GM18508 (cell line): ENCODE measurements at regions not wholly inside any gene's neighbourhood (a gene's known extent, or its start where the extent isn't known, plus 50 kb on each side); places are given as distances from the start of the nearest gene placed in this dataset.
"Not testable (repeated sequence)": the region's sequence is repeated elsewhere in the genome, so short reads cannot be mapped to it uniquely, and the experiment has no call there.

Source experiments
- ATAC-seq: cut with Tn5 transposase; IDR thresholded peaks from one replicate; pipeline ENCODE4 v1.9.1; 2021; ENCODE audit warnings: moderate number of reproducible peaks; ENCODE audit not compliant: insufficient read depth, unreplicated experiment

DNA sequence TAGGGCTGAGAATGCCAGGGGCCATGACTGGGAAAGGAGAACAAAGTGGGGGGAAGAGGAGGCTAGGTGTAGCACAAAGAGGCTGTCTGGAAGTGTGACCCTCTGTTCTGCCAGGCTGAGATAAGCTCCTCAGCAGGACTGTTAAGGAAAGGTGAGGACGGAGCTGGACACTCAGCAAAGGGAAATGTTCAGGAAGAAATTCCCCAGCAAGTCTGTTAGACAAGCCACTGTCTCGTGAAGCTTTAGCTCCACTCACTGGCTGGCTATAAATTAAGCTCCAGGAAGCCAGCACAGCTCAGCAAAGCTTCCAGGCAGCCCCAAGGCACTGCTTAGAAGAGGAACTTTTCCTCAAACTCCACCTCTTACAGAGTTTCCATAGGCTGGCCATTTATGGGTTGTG is 181.2 kb upstream of the API5 start:
- ATAC-seq: no peak

DNA sequence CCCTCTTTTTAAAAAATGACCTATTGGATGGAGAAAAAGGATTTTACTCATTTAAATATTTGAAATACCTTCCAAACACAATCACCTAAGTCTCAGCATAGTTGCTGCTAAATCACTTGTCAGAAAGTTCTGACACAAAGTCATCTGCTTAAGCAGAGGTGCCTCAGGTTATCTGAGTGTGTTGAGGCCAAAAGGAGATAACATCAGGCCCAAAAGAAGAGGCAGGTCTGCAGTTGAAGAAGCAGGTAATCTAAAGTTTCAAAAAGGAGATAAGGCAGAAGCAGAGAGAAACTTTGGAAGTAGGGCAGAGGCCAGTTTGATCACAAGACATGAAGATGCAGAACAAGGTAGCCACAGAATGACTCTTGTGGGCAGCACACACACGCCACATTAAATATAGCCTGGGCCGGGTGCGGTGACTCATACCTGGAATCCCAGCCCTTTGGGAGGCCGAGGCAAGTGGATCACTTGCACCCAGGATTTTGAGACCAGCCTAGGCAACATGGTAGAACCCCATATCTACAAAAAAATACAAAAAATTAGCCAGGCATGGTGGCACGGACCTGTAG is 175.7 kb upstream of the API5 start:
- peak; percentile 75 for ATAC-seq

DNA sequence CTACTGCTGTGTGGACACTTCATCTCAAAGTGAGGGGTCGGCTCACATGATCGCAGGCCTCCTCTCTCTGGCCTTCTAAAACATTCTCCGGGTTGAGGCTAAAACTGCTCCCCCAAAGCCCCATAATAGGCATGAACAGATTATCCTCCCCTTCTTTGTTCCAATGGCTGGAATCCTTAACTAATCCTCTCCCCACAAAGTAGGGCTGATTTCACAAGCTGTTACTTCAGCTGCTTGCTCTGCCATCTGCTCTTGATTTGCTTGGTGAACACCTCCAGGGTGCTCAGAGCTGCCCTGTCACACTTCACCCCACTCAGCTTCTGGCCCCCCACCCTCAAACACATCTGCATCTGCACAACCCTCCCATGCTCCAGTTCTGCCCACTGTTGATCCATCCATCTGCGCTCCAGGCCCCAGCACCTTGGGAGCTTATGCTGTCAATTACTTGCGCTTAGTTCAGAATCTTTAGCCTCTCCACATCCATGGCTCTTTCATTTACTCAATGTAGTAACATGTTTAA is 173.1 kb upstream of the API5 start:
- no peak for ATAC-seq

DNA sequence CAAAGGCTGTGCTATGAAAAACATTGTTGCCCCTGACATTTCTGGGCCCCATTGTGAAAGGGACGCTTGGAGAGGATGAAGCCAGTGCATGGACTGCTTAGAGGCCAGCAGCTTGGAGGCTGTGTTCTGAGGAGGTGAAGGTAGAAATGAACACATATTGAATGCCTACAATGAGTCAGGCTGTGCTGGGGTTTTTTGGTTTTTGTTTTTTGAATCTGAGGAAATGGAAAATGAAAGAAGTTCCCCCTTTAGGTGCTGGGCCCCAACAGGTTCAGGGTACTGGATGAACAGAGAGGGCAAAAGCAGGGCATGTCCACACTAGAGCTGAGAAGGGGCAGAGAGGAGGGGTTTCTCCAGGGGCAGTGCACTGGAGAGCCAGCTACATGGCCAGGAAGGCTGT is 166.1 kb upstream of the API5 start:
- ATAC-seq: peak; percentile 94

DNA sequence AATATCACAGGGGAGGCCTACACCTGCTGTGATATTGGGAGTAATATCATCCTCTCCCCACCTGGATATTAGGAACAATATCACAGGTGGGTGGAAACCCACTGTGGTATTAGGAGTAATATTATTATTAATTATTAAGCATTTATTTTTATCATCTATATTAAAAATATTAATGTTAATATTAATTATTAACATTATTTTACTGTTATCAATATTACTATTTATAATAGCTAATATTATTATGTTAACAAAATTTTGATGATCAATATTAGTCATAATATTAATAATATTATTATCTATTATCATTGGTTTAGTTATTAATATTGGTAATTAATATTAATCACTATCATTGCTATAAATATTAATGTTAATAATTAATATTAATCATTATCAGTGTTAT is 161.1 kb upstream of the API5 start:
- ATAC-seq: no peak

DNA sequence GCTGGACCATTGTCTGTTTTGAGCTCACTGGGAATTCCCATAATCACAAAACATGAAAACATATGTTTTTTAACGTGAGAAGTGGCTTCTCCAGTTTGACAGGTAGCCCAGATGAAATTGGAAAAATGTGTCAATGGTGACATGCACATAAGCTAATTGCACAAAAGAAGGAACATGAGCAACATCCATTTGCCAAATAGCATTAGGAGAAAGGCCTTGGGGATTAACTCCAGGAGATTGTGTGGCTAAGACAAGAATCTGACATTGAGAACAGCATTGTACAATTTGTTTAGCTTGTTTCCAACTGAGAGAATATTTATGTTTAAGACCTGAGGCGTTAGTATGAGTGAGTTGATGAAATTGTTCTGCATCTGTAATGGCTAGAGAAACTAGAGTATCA is 147.0 kb upstream of the API5 start:
- ATAC-seq: no peak

DNA sequence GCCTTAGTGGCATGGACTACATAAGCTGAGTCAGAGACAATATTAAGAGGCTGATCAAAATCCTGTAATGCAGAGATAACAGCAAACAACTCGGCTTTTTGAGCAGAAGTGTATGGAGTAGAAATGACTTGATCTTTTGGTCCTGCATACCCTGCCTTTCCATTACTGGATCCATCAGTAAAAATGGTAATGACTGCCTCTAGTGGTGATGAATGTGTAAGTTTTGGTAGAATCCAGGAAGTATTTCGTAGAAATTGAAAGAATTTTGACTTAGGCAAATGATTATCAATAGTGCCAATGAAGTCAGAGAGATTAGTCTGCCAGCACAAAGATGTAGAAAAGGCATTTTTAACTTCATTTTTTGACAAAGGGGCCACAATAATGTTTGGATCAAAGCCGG is 146.4 kb upstream of the API5 start:
- ATAC-seq: not testable (repeated sequence)

DNA sequence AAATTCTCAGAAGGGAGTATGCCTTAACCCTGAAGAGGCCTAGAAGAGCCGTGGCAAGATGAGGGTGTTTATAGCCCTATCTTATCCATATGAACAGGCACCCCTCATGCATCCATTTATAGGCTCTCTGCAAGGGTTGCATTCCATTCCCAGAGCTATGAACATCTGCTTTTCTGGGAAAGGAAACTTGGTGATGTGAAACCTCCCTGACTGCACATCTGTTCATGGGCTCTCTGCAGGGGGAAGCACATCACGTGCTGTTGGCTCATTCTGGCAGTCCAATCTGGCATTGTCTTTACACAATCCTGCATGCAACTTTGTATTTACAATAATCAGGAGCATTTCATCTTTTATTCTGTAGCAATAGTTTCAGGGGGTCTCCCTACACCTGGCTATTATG is 143.6 kb upstream of the API5 start:
- not testable (repeated sequence) for ATAC-seq

DNA sequence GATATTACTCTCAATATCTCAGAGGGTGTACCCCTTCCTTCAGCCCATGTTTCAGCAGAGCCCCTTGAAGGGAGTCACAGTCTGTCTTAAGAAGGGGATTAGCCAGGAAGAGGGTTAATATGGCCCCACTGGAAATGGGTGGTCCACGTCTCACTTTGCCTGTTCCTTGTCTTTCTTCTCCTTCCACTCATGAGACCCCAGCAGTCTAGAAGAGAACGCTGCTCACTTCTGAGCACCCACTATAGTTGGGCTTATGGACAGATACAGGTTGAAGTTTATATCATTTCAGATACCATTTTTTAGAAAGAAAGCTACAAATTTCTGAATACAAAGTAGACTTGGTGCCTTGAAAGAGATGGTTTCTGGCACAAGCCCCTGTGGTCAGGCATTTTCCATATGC is 139.3 kb upstream of the API5 start:
- no peak for ATAC-seq

DNA sequence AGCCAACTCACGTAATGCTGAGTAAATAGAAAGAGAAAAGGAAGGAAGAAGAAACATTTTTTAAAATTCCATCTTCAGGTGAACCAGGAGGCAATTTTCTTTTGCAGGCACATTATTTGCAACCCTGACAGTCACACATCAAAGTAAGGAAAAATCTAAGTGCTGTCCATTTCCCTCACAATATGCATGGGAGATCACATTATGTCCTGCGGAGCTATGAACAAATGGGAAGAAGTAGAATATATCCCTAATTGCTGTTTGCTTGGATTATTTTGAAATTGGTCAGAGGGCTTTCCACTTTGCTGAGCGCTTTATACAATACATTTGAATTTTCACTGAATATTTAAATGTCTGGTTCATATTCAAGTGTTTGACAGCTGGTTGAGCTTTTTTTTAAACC is 133.8 kb upstream of the API5 start:
- no peak for ATAC-seq

DNA sequence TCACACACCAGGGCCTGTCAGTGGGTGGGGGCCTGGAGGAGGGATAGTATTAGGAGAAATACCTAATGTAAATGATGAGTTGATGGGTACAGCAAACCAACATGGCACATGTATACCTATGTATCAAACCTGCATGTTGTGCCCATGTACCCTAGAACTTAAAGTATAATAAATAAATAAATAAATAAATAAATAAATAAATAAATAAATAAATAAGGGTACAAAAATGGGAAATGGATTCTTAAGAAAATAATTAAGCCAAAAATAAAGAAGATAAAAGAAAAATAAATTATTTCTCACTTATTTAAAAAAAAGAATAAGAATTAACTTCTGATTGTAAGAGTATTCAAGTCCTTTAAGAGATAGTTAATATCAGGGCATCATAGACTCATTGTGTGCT is 117.3 kb upstream of the API5 start:
- not testable (repeated sequence) for ATAC-seq

DNA sequence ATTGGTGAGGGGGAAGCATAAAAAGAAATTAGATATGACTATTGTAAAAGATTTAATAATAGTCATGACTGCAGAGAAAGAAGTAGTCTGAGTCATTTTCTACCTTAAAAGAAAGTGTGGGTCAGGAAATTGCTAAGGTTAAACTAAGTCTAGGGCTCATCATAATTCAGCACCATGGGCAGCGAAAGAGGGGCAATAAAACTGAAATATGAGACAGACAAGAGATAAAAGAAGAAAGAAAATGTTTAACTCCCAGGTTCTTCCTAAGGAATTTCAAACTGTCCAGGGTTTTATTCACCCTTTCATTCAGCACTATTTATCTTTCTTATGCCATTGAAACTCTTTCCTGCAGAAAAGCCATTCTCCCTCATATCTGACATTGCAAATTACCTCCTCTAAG is 114.4 kb upstream of the API5 start:
- no peak for ATAC-seq

DNA sequence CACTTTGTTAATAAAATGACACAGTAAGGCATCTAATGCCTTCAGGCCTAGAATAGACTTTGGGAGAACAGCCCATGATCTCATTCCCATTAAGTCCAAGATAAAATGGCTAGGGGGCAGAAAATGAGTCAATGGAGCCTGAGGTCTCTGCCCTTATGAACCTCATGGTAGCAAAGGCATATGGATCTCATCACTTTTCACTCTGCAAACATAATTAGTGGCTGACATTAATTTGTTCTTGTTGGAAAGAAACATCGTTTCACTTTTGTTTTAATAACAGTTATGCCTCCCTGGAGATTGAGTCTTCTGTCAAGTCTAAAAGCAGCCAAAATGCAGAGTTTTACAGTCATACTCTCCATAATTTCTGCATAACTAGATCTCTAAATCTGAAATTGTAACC is 111.8 kb upstream of the API5 start:
- ATAC-seq: no peak

DNA sequence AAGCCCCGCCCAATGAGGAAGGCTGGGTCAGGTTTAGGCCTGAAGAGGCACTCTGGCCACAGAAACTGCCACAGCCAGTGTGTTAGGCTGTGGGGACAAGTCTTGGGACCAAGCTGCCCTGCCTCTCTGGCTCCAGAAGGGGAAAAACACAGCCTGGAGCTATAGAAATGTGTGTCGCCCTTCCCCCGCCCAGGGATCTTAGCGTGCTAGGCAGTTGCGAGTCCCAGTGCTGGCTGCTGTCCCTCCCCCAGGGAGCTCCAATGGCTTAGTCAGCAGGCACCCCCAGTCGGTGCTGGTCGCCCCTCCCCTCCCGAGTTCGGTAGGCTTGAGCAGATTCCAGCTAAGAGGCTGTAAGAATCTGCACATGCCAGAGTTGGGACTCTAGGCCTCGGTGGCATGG is 99.5 kb upstream of the API5 start:
- no peak for ATAC-seq

DNA sequence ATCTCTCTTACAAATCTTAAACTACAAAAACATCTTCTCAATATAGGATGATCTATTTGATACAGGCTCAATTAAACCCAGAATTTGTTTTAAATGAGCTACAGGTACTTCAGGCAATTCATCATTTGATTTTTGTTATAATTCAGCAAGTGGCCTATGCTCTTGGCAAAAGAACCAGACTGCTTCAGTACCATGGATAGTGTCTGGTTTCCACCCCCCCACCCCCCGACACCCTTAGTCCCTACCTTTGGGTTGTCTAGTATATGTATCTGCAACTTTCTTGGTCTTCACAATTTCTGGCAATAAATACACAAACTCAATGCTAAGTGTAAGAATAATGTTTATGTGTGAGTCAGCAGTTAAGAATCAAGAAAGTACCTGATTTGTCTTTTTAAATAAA is 97.3 kb upstream of the API5 start:
- no peak for ATAC-seq

DNA sequence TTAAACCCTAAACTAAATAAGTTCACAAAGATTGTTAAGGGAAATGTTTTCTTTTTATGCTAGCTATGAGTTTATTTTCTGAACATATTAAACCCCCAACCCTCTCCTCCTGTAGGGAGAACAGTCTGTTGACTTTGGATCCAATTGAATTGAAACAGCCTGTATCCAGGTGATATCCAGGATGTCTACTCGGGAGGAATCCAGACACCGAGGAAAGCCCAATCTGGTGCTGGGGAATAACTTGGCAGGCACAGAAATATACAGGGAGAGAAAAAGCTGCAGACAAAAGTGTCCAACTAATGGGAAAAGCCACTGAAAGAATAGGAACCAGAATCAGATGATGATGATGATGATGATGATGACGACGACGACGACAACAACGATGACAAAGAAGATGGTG is 93.9 kb upstream of the API5 start:
- no peak for ATAC-seq

DNA sequence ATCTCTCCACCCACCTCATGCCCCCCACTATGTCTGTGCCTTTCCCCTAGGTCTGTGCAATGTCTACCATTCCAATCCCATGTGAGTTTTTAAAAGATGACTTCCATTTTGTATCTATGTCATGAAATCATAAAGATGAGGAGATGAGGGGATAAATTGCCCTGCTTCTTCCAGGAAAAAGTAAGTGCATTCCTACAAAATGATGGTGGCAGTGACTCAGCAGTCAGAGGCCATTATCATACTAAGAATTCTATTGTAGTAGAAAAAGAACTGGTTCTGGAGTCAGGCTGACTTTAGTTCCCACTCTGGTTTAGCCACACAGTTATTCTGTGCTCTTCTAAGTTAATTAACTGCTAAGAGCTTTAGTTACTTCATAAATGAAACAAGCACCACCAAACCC is 89.6 kb upstream of the API5 start:
- no peak for ATAC-seq

DNA sequence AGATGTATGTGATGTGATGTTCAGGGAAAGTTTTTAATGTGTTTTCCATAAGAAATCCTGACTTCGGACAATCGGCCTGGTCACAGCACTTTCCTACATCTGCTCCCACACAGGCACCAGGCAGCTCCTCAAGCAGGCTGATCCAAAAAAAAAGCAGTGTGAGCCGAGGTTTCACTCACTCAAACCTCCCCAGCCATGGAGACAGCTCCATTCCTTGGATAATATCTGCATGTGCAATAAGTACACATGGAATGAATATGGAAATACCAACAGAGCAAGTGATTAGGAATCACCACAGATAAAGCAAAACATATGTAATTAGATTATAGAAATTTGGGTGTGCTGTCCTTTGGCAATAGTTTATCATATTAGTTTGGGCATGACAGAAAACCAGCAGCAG is 88.8 kb upstream of the API5 start:
- no peak for ATAC-seq

DNA sequence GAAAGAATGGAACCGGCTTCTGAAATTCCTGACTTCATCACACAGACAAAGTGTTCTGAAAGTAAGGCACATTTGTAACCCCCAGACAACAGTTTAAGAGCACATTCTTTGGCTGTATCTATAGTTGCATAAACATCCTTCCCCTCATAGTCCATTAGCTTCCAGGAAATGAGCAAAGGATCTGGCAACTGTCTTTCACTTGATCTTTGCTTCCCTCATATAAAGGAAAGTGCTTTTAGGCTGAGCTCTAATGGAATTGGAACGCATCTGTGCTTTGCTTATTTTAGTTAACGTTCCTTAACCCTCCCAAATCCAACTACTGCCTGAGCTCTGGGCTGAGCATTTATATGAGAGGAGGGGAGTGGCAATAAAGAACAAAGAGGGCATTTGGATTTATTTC is 76.9 kb upstream of the API5 start:
- no peak for ATAC-seq

DNA sequence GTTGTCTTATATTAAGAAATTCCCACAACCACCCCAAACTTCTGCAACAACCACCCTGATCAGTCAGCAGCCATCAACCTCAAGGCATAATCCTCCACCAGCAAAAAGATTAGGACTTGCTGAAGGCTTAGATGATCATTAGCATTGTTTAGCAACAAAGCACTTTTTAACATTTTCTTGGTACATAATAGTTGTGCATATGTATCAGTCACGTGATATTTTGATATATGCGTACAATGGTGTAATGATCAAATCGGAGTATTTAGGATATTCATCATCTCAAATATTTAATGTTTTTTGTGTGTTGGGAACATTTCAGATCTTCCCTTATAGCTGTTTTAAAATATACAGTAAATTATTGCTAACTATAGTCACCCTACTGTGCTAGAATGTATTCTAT is 73.5 kb upstream of the API5 start:
- ATAC-seq: no peak

DNA sequence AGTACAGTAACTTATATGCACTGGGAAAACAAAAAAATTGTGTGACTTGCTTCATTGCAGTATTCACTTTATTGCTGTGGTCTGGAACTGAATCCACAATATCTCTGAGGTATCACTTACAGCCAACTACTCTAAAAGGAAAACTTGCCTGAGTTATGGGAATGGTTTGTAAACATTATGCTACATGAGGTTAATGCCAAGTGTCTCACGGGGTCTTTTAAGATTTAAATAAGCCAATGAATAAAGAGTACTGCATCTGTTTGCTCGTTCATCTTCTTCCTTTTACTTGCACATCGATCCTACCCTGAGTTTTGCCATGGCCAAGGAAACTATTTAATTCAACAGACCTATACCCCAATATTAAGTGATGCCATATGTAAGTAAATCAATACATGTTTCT is 72.0 kb upstream of the API5 start:
- ATAC-seq: no peak

DNA sequence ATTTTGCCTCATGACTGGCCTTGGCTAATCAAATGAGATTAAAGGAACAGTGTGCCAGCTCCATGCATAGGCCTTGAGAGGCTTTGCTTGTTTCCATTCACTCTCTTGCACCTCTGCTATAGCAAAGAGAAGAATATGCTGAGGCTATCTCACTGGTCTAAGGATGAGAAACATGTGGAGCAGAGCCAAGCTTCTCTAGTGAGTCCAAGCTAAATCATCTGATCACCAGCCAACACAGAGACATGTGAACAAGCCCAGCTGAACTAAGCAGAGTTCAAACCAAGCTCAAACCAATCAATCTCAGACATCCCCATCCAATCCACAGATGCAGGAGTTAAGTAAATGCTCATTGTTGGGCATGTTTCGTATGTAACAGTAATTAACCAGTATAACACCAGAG is 69.4 kb upstream of the API5 start:
- no peak for ATAC-seq

DNA sequence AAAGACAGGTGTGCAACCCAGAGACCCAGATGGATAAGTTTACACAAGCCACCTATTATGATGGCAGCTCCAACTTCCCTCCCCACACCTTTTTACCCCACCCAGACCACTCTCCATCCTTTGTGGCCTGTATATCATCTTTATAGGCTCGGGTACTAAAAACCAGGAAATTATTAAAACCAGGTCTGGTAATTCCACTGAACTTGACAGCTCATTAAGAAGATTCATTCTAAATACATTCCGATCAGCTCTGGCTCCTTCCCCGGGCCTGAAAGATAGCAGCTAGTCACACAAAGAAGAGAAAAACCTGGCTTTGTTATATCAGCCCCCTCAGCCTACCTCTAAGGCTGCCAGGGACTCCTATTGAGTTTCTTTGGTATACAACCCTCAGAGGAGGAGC is 67.9 kb upstream of the API5 start:
- no peak for ATAC-seq
